OCI-LY3 (cell line): ENCODE measurements at regions not wholly inside any gene's neighbourhood (a gene's known extent, or its start where the extent isn't known, plus 50 kb on each side); places are given as distances from the start of the nearest gene placed in this dataset.
"Not testable (repeated sequence)": the region's sequence is repeated elsewhere in the genome, so short reads cannot be mapped to it uniquely, and the experiment has no call there.

Source experiments
- CTCF ChIP-seq: fragments of 200-600, 300-600 bp; sonication (generic); IDR thresholded peaks from 2 replicates; pipeline ENCODE4 v1.5.1; 2014; ENCODE audit warnings: antibody characterized with exemption, low read length, low read depth
- EZH2phosphoT487 ChIP-seq: fragments of 200-600 bp; shearing (Covaris generic); IDR thresholded peaks from 2 replicates; pipeline ENCODE4 v1.6.1; 2018; ENCODE audit warnings: antibody characterized with exemption, mixed run types, low read depth

GRCh38 chr6:114928731-114929130 lies 585.9 kb upstream of the HS3ST5 start:
- not testable (repeated sequence) for TF ChIP-seq CTCF, EZH2phosphoT487
